Activated T-cell treated with anti-CD3 and anti-CD28 coated beads, Interleukin-2, amount 50 U/mL, for 72 hours (primary cell): ENCODE measurements at regions not wholly inside any gene's neighbourhood (a gene's known extent, or its start where the extent isn't known, plus 50 kb on each side); places are given as distances from the start of the nearest gene placed in this dataset.
A peak's percentile ranks its signal among the peaks of the same experiment; 100 is the strongest.
"Not testable (repeated sequence)": the region's sequence is repeated elsewhere in the genome, so short reads cannot be mapped to it uniquely, and the experiment has no call there.

Experiments
- ATAC-seq, 2 donors: fragments of 150-1000 bp; cut with Tn5 transposase; replicated peaks in 1 of 2; 2 replicates each; pipeline ENCODE4 v1.10.0; 2021; ENCODE audit warnings: moderate library complexity in 2 of 2, mild to moderate bottlenecking in 1 of 2
- DNase-seq, 2 donors: peaks; one replicate each; pipeline ENCODE4 v3.0.0; 2021 to 2022; ENCODE audit warnings: mixed read lengths in 1 of 2
- H3K27ac Mint-ChIP-seq: one replicate; pipeline ENCODE4 v1.8.0; 2022; ENCODE audit warnings: mild to moderate bottlenecking, moderate library complexity, mixed read lengths
- H3K27me3 Mint-ChIP-seq: one replicate; pipeline ENCODE4 v1.8.0; 2022; ENCODE audit warnings: low read depth, mixed read lengths
- H3K36me3 Mint-ChIP-seq, 2 donors: one replicate each; pipeline ENCODE4 v1.8.0; 2022; ENCODE audit warnings: mixed read lengths in 2 of 2, mild to moderate bottlenecking in 1 of 2; ENCODE audit not compliant: insufficient read depth in 2 of 2
- H3K4me1 Mint-ChIP-seq: one replicate; pipeline ENCODE4 v1.8.0; 2022; ENCODE audit warnings: low read depth, mixed read lengths
- H3K4me3 Mint-ChIP-seq, 2 donors: one replicate each; pipeline ENCODE4 v1.8.0; 2022; ENCODE audit warnings: mild to moderate bottlenecking in 2 of 2, mixed read lengths in 2 of 2, moderate library complexity in 2 of 2
- H3K9me3 Mint-ChIP-seq, 2 donors: one replicate each; pipeline ENCODE4 v1.8.0; 2022; ENCODE audit warnings: mixed read lengths in 2 of 2

GRCh38 chr18:7178568-7178967, 52.3 kb upstream of the LRRC30 start:
- ATAC-seq, H3K27me3 Mint-ChIP-seq, H3K27ac Mint-ChIP-seq, H3K4me1 Mint-ChIP-seq, H3K36me3 Mint-ChIP-seq, H3K4me3 Mint-ChIP-seq, DNase-seq, H3K9me3 Mint-ChIP-seq: not testable (repeated sequence)

GRCh38 chr18:7177116-7177744, 53.7 kb upstream of the LRRC30 start:
- Mint-ChIP-seq H3K4me3 (no peak overlapping the region), H3K36me3 (no peaks in the 10 kb centered on the region), H3K9me3 (peaks cover 2 to 3% of the 10 kb centered on the region in 2 donors), H3K4me1 (no peaks in the 10 kb centered on the region), H3K27ac (no peak overlapping the region), H3K27me3 (no peaks in the 10 kb centered on the region)
- ATAC-seq (no peak), DNase-seq (peak; percentile 3 to 5)

- Mint-ChIP-seq H3K4me1 (no peaks in the 10 kb centered on the region), H3K27me3 (no peaks in the 10 kb centered on the region), H3K27ac (no peak overlapping the region), H3K4me3 (no peak overlapping the region), H3K36me3 (no peaks in the 10 kb centered on the region), H3K9me3 (no peaks in the 10 kb centered on the region)
- DNase-seq (no peak), ATAC-seq (no peak)
These were observed 56.4 kb upstream of the LRRC30 start for GRCh38 chr18:7174344-7175095.

- H3K4me1 Mint-ChIP-seq, result no peaks in the 10 kb centered on the region
- no peaks in the 10 kb centered on the region for H3K9me3 Mint-ChIP-seq
- H3K36me3 Mint-ChIP-seq, result no peaks in the 10 kb centered on the region
- H3K4me3 Mint-ChIP-seq, result no peak overlapping the region
- no peak for DNase-seq
- no peak overlapping the region for H3K27ac Mint-ChIP-seq
- H3K27me3 Mint-ChIP-seq, result no peaks in the 10 kb centered on the region
- ATAC-seq, result no peak
These were observed 55.6 kb upstream of the LAMA1 start for GRCh38 chr18:7173216-7173615.

GRCh38 chr18:7172611-7173010, 55.0 kb upstream of the LAMA1 start:
- no peak overlapping the region for H3K27ac Mint-ChIP-seq
- no peaks in the 10 kb centered on the region for H3K4me1 Mint-ChIP-seq
- ATAC-seq (no peak), DNase-seq (no peak)
- no peak overlapping the region for H3K4me3 Mint-ChIP-seq
- H3K27me3 Mint-ChIP-seq, result no peaks in the 10 kb centered on the region
- no peaks in the 10 kb centered on the region for H3K9me3 Mint-ChIP-seq
- H3K36me3 Mint-ChIP-seq, result no peaks in the 10 kb centered on the region

GRCh38 chr18:7170292-7170691, 52.7 kb upstream of the LAMA1 start:
- Mint-ChIP-seq H3K9me3 (no peaks in the 10 kb centered on the region), H3K4me1 (no peaks in the 10 kb centered on the region), H3K27ac (no peak overlapping the region), H3K27me3 (no peaks in the 10 kb centered on the region), H3K36me3 (no peaks in the 10 kb centered on the region), H3K4me3 (no peak overlapping the region)
- DNase-seq, result no peak
- no peak for ATAC-seq

- DNase-seq, result no peak
- Mint-ChIP-seq H3K27me3 (no peaks in the 10 kb centered on the region), H3K4me3 (no peak overlapping the region), H3K27ac (no peak overlapping the region), H3K9me3 (no peaks in the 10 kb centered on the region), H3K4me1 (no peaks in the 10 kb centered on the region), H3K36me3 (no peaks in the 10 kb centered on the region)
- ATAC-seq, result no peak
These were observed 52.0 kb upstream of the LAMA1 start for GRCh38 chr18:7169601-7170000.

- no peak for DNase-seq
- no peaks in the 10 kb centered on the region for H3K36me3 Mint-ChIP-seq
- no peaks in the 10 kb centered on the region for H3K4me1 Mint-ChIP-seq
- no peak overlapping the region for H3K27ac Mint-ChIP-seq
- no peaks in the 10 kb centered on the region for H3K27me3 Mint-ChIP-seq
- no peak overlapping the region for H3K4me3 Mint-ChIP-seq
- no peaks in the 10 kb centered on the region for H3K9me3 Mint-ChIP-seq
- no peak for ATAC-seq
These were observed 50.8 kb upstream of the LAMA1 start for GRCh38 chr18:7168408-7168807.
